ENCODE measurements at regions not wholly inside any gene's neighbourhood (a gene's known extent, or its start where the extent isn't known, plus 50 kb on each side); places are given as distances from the start of the nearest gene placed in this dataset.

- TF ChIP-seq POLR2A (IDR thresholded peaks at IDR 0.05; ENCODE audit: low read depth, low read length) (no peak), POLR2AphosphoS5 (IDR thresholded peaks at IDR 0.05; ENCODE audit: low read depth, low read length) (no peak), TAF1 (IDR thresholded peaks at IDR 0.05; ENCODE audit: low read depth, low read length) (no peak)
These were observed 694.2 kb upstream of the FZD8 start for GRCh38 chr10:36336315-36336714.

All from GM12891 (cell line).